ENCODE measurements at regions not wholly inside any gene's neighbourhood (a gene's known extent, or its start where the extent isn't known, plus 50 kb on each side); places are given as distances from the start of the nearest gene placed in this dataset.

DNA sequence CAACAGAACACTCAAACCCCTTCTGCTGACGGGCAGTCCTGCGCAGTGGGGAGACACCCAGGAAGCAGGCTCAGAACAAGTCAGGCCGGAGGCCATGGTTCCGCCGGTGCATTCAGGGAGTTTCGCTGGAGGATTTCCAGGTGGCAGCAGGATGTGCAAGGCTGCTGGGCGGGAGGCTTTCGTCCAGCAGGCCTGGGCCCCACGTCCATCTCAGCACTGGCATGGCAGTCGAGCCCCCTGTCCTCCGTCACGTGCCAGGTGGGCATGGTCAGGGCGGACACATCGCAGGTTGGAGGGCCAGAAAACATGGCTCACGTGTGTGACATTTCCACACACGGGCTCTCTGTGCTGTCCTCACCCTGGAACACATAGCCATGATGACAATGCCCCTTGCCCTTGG is 299.9 kb upstream of the IRX2 start:
- Histone ChIP-seq H4K20me1 (ENCODE audit: insufficient read depth, low read length) (no peaks in the 10 kb centered on the region), H3K4me2 (replicated peaks; ENCODE audit: extremely low read depth, low read length, poor library complexity, severe bottlenecking) (no peak overlapping the region), H3K4me1 (ENCODE audit: control insufficient read depth in 1 of 2, insufficient read depth in 2 of 2, low read length in 2 of 2) (no peaks in the 10 kb centered on the region), H3K36me3 (replicated peaks in 1 of 2; ENCODE audit: control insufficient read depth in 1 of 2, insufficient read depth in 2 of 2, low read length in 2 of 2) (no peaks in the 10 kb centered on the region), H2AFZ (ENCODE audit: insufficient read depth, low read depth, low read length, poor library complexity, severe bottlenecking) (no peak overlapping the region), H3K9ac (ENCODE audit: insufficient read depth, low read length, poor library complexity, severe bottlenecking) (no peak overlapping the region), H3K9me3 (replicated peaks in 1 of 2; ENCODE audit: control insufficient read depth in 1 of 2, insufficient read depth in 1 of 2, low read length in 2 of 2) (peaks cover 0 to 30% of the 10 kb centered on the region in 2 donors), H3K79me2 (ENCODE audit: insufficient read depth, low read length) (no peaks in the 10 kb centered on the region), H3K4me3 (replicated peaks in 1 of 3; ENCODE audit: low read depth in 2 of 3, low read length in 3 of 3) (no peak overlapping the region), H3K27ac (ENCODE audit: low read depth in 1 of 2, low read length in 2 of 2) (no peak overlapping the region), H3K27me3 (ENCODE audit: control insufficient read depth in 2 of 2, insufficient read depth in 2 of 2, low read length in 2 of 2) (no peaks in the 10 kb centered on the region)
- Mint-ChIP-seq H3K4me3 (no peak overlapping the region), H3K27ac (no peak overlapping the region), H3K4me1 (no peaks in the 10 kb centered on the region), H3K9me3 (peaks cover 0 to 23% (median 14%) of the 10 kb centered on the region in 7 donors), H3K27me3 (ENCODE audit: low read depth in 3 of 3) (no peaks in the 10 kb centered on the region), H3K36me3 (no peaks in the 10 kb centered on the region)
- TF ChIP-seq CTCF (IDR thresholded peaks at IDR 0.05): no peak
- DNase-seq: no peak
- intact Hi-C loops (cut with micrococcal nuclease): no loop called here
- 94% methylated on average over 16 of the region's 16 CpGs for WGBS (ENCODE audit: insufficient coverage)

DNA sequence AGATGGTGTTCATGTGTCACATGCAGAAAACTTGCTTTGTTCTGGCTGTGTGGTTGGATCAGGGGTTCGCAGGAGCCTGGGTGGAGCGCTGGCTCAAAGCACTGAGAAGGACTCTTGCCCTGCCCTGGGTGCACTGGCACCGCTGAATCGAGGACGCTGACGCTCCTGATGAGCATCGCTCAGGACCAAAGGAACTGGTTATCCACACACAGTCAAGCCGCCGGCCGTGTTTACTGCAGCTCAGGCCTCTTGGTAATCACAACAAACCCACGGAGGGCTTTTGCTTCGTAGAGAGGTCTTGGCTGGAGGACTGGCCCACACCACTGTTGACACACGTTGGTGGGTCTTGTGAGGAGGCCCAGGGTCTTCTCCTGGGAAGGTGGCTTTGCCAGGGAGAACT is 299.4 kb upstream of the IRX2 start:
- no peak for TF ChIP-seq CTCF (IDR thresholded peaks at IDR 0.05)
- intact Hi-C loops (cut with micrococcal nuclease): no loop called here

More for the DNA sequence above, 299.4 kb upstream of the IRX2 start:
- DNase-seq: no peak
- Mint-ChIP-seq H3K4me3 (no peak overlapping the region), H3K27me3 (ENCODE audit: low read depth in 3 of 3) (no peaks in the 10 kb centered on the region), H3K9me3 (peaks cover 0 to 21% (median 12%) of the 10 kb centered on the region in 7 donors), H3K36me3 (no peaks in the 10 kb centered on the region), H3K4me1 (no peaks in the 10 kb centered on the region), H3K27ac (no peak overlapping the region)
- no peak overlapping the region for H3K4me2 ChIP-seq (replicated peaks; ENCODE audit: extremely low read depth, low read length, poor library complexity, severe bottlenecking)
- no peaks in the 10 kb centered on the region for H3K79me2 ChIP-seq (ENCODE audit: insufficient read depth, low read length)
- no peak overlapping the region for H2AFZ ChIP-seq (ENCODE audit: insufficient read depth, low read depth, low read length, poor library complexity, severe bottlenecking)
- 94% methylated on average over 7 of the region's 13 CpGs for WGBS (ENCODE audit: insufficient coverage)
- no peak overlapping the region for H3K27ac ChIP-seq (ENCODE audit: low read depth in 1 of 2, low read length in 2 of 2)
- H3K4me1 ChIP-seq (ENCODE audit: control insufficient read depth in 1 of 2, insufficient read depth in 2 of 2, low read length in 2 of 2): no peaks in the 10 kb centered on the region
- no peak overlapping the region for H3K9ac ChIP-seq (ENCODE audit: insufficient read depth, low read length, poor library complexity, severe bottlenecking)
- no peaks in the 10 kb centered on the region for H3K36me3 ChIP-seq (replicated peaks in 1 of 2; ENCODE audit: control insufficient read depth in 1 of 2, insufficient read depth in 2 of 2, low read length in 2 of 2)
- H4K20me1 ChIP-seq (ENCODE audit: insufficient read depth, low read length): no peaks in the 10 kb centered on the region
- no peaks in the 10 kb centered on the region for H3K27me3 ChIP-seq (ENCODE audit: control insufficient read depth in 2 of 2, insufficient read depth in 2 of 2, low read length in 2 of 2)
- no peak overlapping the region for H3K4me3 ChIP-seq (replicated peaks in 1 of 3; ENCODE audit: low read depth in 2 of 3, low read length in 3 of 3)
- H3K9me3 ChIP-seq (replicated peaks in 1 of 2; ENCODE audit: control insufficient read depth in 1 of 2, insufficient read depth in 1 of 2, low read length in 2 of 2): peaks cover 0 to 30% of the 10 kb centered on the region in 2 donors
